Right ventricle myocardium inferior (tissue), 1 donor: ENCODE measurements at regions not wholly inside any gene's neighbourhood (a gene's known extent, or its start where the extent isn't known, plus 50 kb on each side); places are given as distances from the start of the nearest gene placed in this dataset.
"Not testable (repeated sequence)": the region's sequence is repeated elsewhere in the genome, so short reads cannot be mapped to it uniquely, and the experiment has no call there.

Experiments
- ATAC-seq: fragments of 200-7000 bp; cut with Tn5 transposase; one replicate; pipeline ENCODE4 v1.9.1; 2020; ENCODE audit warnings: mild to moderate bottlenecking, moderate library complexity
- DNase-seq: peaks from one replicate; pipeline ENCODE4 v3.0.0; 2021; ENCODE audit errors: missing footprints
- intact Hi-C: fragments of 100-400 bp; cut with DNase I; formaldehyde crosslinking; loops from one replicate; pipeline ENCODE4 v1.11.0; 2022
- donor health status: DM: no; HTN: yes; CAD: no; lungs with severe emphysema.

GRCh38 chr2:185567940-185568339, 170.7 kb upstream of the FSIP2 start:
- intact Hi-C loops, result no loop called here
- no peak for DNase-seq
- ATAC-seq, result no peak

- DNase-seq (no peak), ATAC-seq (no peak)
- intact Hi-C loops, result no loop called here
Measured at GRCh38 chr2:185578322-185578721, 160.3 kb upstream of the FSIP2 start.

GRCh38 chr2:185583058-185583816, 155.4 kb upstream of the FSIP2 start:
- DNase-seq, result no peak
- intact Hi-C loops, result no loop called here
- ATAC-seq, result no peak

- ATAC-seq, DNase-seq, intact Hi-C loops: not testable (repeated sequence)
Measured at GRCh38 chr2:185585165-185585564, 153.4 kb upstream of the FSIP2 start.

GRCh38 chr2:185591276-185591675, 147.3 kb upstream of the FSIP2 start:
- intact Hi-C loops, DNase-seq, ATAC-seq: not testable (repeated sequence)

GRCh38 chr2:185607945-185608344, 130.7 kb upstream of the FSIP2 start:
- DNase-seq (no peak), ATAC-seq (no peak)
- intact Hi-C loops, result no loop called here

GRCh38 chr2:185608799-185609198, 129.8 kb upstream of the FSIP2 start:
- ATAC-seq (no peak), DNase-seq (no peak)
- intact Hi-C loops, result no loop called here

- no peak for DNase-seq
- no peak for ATAC-seq
- intact Hi-C loops, result no loop called here
Measured at GRCh38 chr2:185610301-185610700, 128.3 kb upstream of the FSIP2 start.

GRCh38 chr2:185618625-185619024, 120.0 kb upstream of the FSIP2 start:
- DNase-seq (no peak), ATAC-seq (no peak)
- intact Hi-C loops, result no loop called here

- no peak for ATAC-seq
- DNase-seq, result no peak
- intact Hi-C loops, result no loop called here
Measured at GRCh38 chr2:185625604-185626003, 113.0 kb upstream of the FSIP2 start.

GRCh38 chr2:185628985-185629384, 109.6 kb upstream of the FSIP2 start:
- ATAC-seq (no peak), DNase-seq (no peak)
- intact Hi-C loops, result no loop called here

- ATAC-seq (no peak), DNase-seq (no peak)
- intact Hi-C loops, result no loop called here
Measured at GRCh38 chr2:185633621-185634020, 105.0 kb upstream of the FSIP2 start.

GRCh38 chr2:185638771-185639170, 99.8 kb upstream of the FSIP2 start:
- no peak for ATAC-seq
- intact Hi-C loops, result no loop called here

GRCh38 chr2:185640588-185640987, 98.0 kb upstream of the FSIP2 start:
- no peak for DNase-seq
- no peak for ATAC-seq
- intact Hi-C loops, result no loop called here

More at GRCh38 chr2:185638771-185639170, 99.8 kb upstream of the FSIP2 start:
- DNase-seq, result no peak

- ATAC-seq, result no peak
- DNase-seq, result no peak
- intact Hi-C loops, result no loop called here
Measured at GRCh38 chr2:185643434-185643833, 95.2 kb upstream of the FSIP2 start.

GRCh38 chr2:185644828-185645227, 93.8 kb upstream of the FSIP2 start:
- intact Hi-C loops, result no loop called here
- no peak for ATAC-seq
- no peak for DNase-seq

- no peak for ATAC-seq
- intact Hi-C loops, result no loop called here
- DNase-seq, result no peak
Measured at GRCh38 chr2:185645529-185645928, 93.1 kb upstream of the FSIP2 start.

- intact Hi-C loops, result no loop called here
- DNase-seq, result no peak
- ATAC-seq, result no peak
Measured at GRCh38 chr2:185658750-185659149, 79.9 kb upstream of the FSIP2 start.

- DNase-seq, result no peak
- no peak for ATAC-seq
- intact Hi-C loops, result no loop called here
Measured at GRCh38 chr2:185663811-185664210, 74.8 kb upstream of the FSIP2 start.

- intact Hi-C loops, result no loop called here
- DNase-seq (no peak), ATAC-seq (no peak)
Measured at GRCh38 chr2:185664384-185664783, 74.2 kb upstream of the FSIP2 start.

- no peak for DNase-seq
- intact Hi-C loops, result no loop called here
- no peak for ATAC-seq
Measured at GRCh38 chr2:185665251-185665814, 73.3 kb upstream of the FSIP2 start.
